AG04450 (cell line): ENCODE measurements at regions not wholly inside any gene's neighbourhood (a gene's known extent, or its start where the extent isn't known, plus 50 kb on each side); places are given as distances from the start of the nearest gene placed in this dataset.

Source experiments
- CTCF ChIA-PET: fragments of 300-600, 350-600 bp; formaldehyde crosslinking; extraction: SDS; loops from one replicate; lab custom pipeline; 2022; ENCODE audit warnings: antibody characterized with exemption, inconsistent platforms; lab: Charles Lee
- POLR2A ChIA-PET: fragments of 350-600 bp; formaldehyde crosslinking; extraction: SDS; loops from one replicate; lab custom pipeline; 2021; ENCODE audit warnings: antibody characterized with exemption, inconsistent platforms; lab: Yijun Ruan, JAX
- DNase-seq: peaks from one replicate; pipeline ENCODE4 v3.0.0-alpha.2; 2011; ENCODE audit warnings: low read depth, low spot score
- H3K27ac ChIP-seq: one replicate; pipeline ENCODE4 v1.5.1; 2012; ENCODE audit warnings: low read depth, low read length, control low read depth
- H3K27me3 ChIP-seq: one replicate; pipeline ENCODE4 v1.6.0; 2012; ENCODE audit warnings: low read length; ENCODE audit not compliant: control insufficient read depth, insufficient read depth
- H3K4me3 ChIP-seq: 2 replicates; pipeline ENCODE4 v1.5.1; 2011; ENCODE audit warnings: mild to moderate bottlenecking, low read depth, low read length, control low read depth
- H3K9me3 ChIP-seq: 2 replicates; pipeline ENCODE4 v1.5.1; 2012; ENCODE audit warnings: low read length; ENCODE audit not compliant: control insufficient read depth, insufficient read depth
- CTCF ChIP-seq: IDR thresholded peaks from 2 replicates; pipeline ENCODE4 v1.5.1; 2011; ENCODE audit warnings: low read depth, low read length, control low read depth, inconsistent platforms

- no peak for DNase-seq
- ChIA-PET POLR2A (no interaction called here), CTCF (interaction anchor here (1.8 kb wide), 1 partner anchor 236 kb away, joined by 6 read pairs; no protein-coding TSS in a partner anchor)
- no peak overlapping the region for H3K27ac ChIP-seq
- H3K9me3 ChIP-seq, result no peaks in the 10 kb centered on the region
- H3K4me3 ChIP-seq, result no peak overlapping the region
- TF ChIP-seq CTCF, result no peak
- H3K27me3 ChIP-seq, result peaks cover 4% of the 10 kb centered on the region
Observed at GRCh38 chr11:15886299-15886698, 470.0 kb downstream of the SOX6 start.

- POLR2A ChIA-PET, result no interaction called here
- Histone ChIP-seq H3K9me3 (no peaks in the 10 kb centered on the region), H3K27ac (no peak overlapping the region), H3K4me3 (no peak overlapping the region), H3K27me3 (peaks cover 4% of the 10 kb centered on the region)
- DNase-seq, result no peak
- TF ChIP-seq CTCF, result no peak
- CTCF ChIA-PET, result interaction anchor here (1.8 kb wide), 1 partner anchor 237 kb away, joined by 6 read pairs; no protein-coding TSS in a partner anchor
Observed at GRCh38 chr11:15886866-15887265, 469.5 kb downstream of the SOX6 start.

GRCh38 chr11:15888556-15889345 lies 467.6 kb downstream of the SOX6 start:
- POLR2A ChIA-PET, result interaction anchor here (1.3 kb wide), 1 partner anchor 239 kb away, joined by 3 read pairs; no protein-coding TSS in a partner anchor

GRCh38 chr11:15889363-15890030 lies 466.8 kb downstream of the SOX6 start:
- TF ChIP-seq CTCF, result no peak
- no peak overlapping the region for H3K4me3 ChIP-seq
- CTCF ChIA-PET, result interaction anchor here (0.6 to 1.6 kb wide), 3 partner anchors 49 to 724 kb away, joined by 3 to 7 read pairs (median 3); no protein-coding TSS in a partner anchor
- H3K27ac ChIP-seq, result peak overlapping the region; percentile 21
- POLR2A ChIA-PET, result interaction anchor here (1.3 kb wide), 1 partner anchor 240 kb away, joined by 3 read pairs; no protein-coding TSS in a partner anchor
- DNase-seq, result no peak
- H3K9me3 ChIP-seq, result no peaks in the 10 kb centered on the region
- H3K27me3 ChIP-seq, result peaks cover 4% of the 10 kb centered on the region

More at GRCh38 chr11:15888556-15889345, 467.6 kb downstream of the SOX6 start:
- Histone ChIP-seq H3K27ac (no peak overlapping the region), H3K27me3 (peaks cover 4% of the 10 kb centered on the region), H3K9me3 (no peaks in the 10 kb centered on the region), H3K4me3 (no peak overlapping the region)
- CTCF ChIA-PET, result no interaction called here
- DNase-seq, result no peak
- TF ChIP-seq CTCF, result no peak
